Esophagus muscularis mucosa (tissue), 4 donors: ENCODE measurements at regions not wholly inside any gene's neighbourhood (a gene's known extent, or its start where the extent isn't known, plus 50 kb on each side); places are given as distances from the start of the nearest gene placed in this dataset.

Source experiments
- DNase-seq: peaks from one replicate; pipeline ENCODE4 v3.0.0-alpha.2; 2017; ENCODE audit errors: extremely low spot score
- H3K27ac ChIP-seq, 4 donors: fragments of 200-600 bp; sonication (generic); replicated peaks in 1 of 4; 1 replicate in 3 of 4; 2 replicates in 1 of 4; pipeline ENCODE4 v1.5.1; 2016 to 2019; ENCODE audit warnings: mild to moderate bottlenecking in 1 of 4
- H3K27me3 ChIP-seq, 4 donors: fragments of 200-600 bp; sonication (generic); one replicate each; pipeline versions ENCODE4 v1.5.1 to v1.6.0; 2016 to 2019
- H3K36me3 ChIP-seq, 4 donors: fragments of 200-600 bp; sonication (generic); one replicate each; pipeline ENCODE4 v1.5.1; 2016 to 2019
- H3K4me1 ChIP-seq, 4 donors: fragments of 200-600 bp; sonication (generic); one replicate each; pipeline ENCODE4 v1.5.1; 2016 to 2019
- H3K4me3 ChIP-seq, 4 donors: fragments of 200-600 bp; sonication (generic); 1 replicate in 2 of 4; 2 replicates in 2 of 4; pipeline ENCODE4 v1.5.1; 2016 to 2019; ENCODE audit warnings: mild to moderate bottlenecking in 4 of 4, moderate library complexity in 1 of 4
- H3K9me3 ChIP-seq, 4 donors: fragments of 200-600 bp; sonication (generic); 1 replicate in 3 of 4; 2 replicates in 1 of 4; pipeline ENCODE4 v1.5.1; 2016 to 2019
- EP300 ChIP-seq: sonication (generic); formaldehyde crosslinking; IDR thresholded peaks from one replicate; pipeline ENCODE4 v1.6.1; 2017; ENCODE audit warnings: antibody characterized with exemption
- POLR2A ChIP-seq: fragments of 450-650 bp; IDR thresholded peaks from one replicate; pipeline ENCODE4 v1.6.1; 2017; ENCODE audit warnings: antibody characterized with exemption, moderate library complexity, mild to moderate bottlenecking, low read depth
- POLR2AphosphoS5 ChIP-seq, 2 donors: sonication (generic); formaldehyde crosslinking; IDR thresholded peaks; one replicate each; pipeline ENCODE4 v1.6.1; 2017; ENCODE audit warnings: antibody characterized with exemption in 2 of 2
- WGBS: methylation state at CpG from one replicate; pipeline ENCODE4 v1.1.5; 2018; 5-methylcytosine and 5-hydroxymethylcytosine counted together
- intact Hi-C: fragments of 100-400 bp; cut with DNase I; formaldehyde crosslinking; loops from one replicate; pipeline ENCODE4 v1.15.1; 2023
- TF ChIP-seq, protein P1 (sequence below), 3 experiments: fragments of 200-600 bp in 2 of 3; fragments of 450-650 bp in 1 of 3; sonication (generic) in 2 of 3; IDR thresholded peaks; one replicate each; pipeline ENCODE4 v1.5.1; 2017 to 2019; ENCODE audit warnings: antibody characterized with exemption in 3 of 3, mild to moderate bottlenecking in 2 of 3, moderate library complexity in 1 of 3

DNA sequence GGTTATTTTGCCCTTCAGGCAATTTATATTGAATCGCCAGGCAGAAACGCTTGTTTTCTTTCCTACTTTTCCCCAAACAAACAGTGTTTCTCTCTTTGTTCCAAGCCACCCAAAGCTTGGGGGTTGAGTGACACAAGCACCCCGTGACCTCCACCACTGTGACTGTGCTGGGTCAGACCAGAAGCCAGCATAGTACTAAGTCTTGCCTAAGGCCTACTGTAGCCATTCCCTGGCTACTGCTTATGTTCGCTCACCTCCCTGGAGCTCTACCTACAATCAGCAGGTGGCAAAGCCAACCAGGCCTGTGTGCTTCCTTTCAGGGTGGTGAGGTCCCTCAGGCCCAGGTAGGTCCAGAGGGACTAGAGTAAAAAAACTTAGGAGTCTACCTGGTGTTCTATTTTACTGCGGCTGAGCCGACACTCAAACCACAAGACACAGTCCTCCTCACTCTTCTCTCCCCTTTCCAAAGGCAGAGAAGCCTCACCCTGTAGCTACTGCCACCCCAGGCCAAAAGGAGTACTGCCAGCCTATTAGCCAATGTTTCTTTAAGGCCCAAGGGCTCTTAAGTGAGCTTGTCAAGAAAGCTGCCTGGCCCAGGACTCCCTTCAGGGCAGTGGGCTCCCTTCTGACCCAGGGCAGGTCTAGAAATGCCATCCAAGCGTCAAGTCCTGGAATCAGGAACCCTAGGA lies 411.8 kb upstream of the MIS18BP1 start:
- H3K4me3 ChIP-seq: no peak overlapping the region
- 80% methylated on average over 7 of the region's 7 CpGs for WGBS
- intact Hi-C loops: no loop called here
- DNase-seq: no peak
- no peaks in the 10 kb centered on the region for H3K4me1 ChIP-seq
- no peaks in the 10 kb centered on the region for H3K27me3 ChIP-seq
- TF ChIP-seq EP300 (no peak), POLR2A (no peak), POLR2AphosphoS5 (IDR thresholded peaks at IDR 0.05) (no peak)
- TF ChIP-seq, protein P1, sequence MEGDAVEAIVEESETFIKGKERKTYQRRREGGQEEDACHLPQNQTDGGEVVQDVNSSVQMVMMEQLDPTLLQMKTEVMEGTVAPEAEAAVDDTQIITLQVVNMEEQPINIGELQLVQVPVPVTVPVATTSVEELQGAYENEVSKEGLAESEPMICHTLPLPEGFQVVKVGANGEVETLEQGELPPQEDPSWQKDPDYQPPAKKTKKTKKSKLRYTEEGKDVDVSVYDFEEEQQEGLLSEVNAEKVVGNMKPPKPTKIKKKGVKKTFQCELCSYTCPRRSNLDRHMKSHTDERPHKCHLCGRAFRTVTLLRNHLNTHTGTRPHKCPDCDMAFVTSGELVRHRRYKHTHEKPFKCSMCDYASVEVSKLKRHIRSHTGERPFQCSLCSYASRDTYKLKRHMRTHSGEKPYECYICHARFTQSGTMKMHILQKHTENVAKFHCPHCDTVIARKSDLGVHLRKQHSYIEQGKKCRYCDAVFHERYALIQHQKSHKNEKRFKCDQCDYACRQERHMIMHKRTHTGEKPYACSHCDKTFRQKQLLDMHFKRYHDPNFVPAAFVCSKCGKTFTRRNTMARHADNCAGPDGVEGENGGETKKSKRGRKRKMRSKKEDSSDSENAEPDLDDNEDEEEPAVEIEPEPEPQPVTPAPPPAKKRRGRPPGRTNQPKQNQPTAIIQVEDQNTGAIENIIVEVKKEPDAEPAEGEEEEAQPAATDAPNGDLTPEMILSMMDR (IDR thresholded peaks at IDR 0.05): no peak
- peaks cover 0 to 11% (median 0%) of the 10 kb centered on the region in 4 donors for H3K9me3 ChIP-seq
- no peaks in the 10 kb centered on the region for H3K36me3 ChIP-seq
- no peak overlapping the region for H3K27ac ChIP-seq

DNA sequence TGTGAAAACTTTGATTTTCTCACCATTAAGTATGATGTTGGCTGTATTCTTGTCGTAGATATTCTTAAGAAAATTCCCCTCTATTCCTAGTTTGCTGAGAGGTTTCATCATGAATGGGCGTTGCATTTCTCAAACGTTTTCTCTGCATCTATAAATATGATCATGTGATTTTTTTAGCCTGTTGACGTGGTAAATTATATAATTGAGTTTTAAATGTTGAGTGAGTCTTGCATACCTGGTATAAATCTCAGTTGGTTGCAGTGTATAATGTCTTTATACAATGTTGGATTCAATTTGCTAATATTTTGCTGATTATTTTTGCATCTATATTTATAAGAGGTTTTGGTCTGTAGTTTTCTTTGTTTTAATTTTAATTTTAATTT lies 405.9 kb upstream of the MIS18BP1 start:
- intact Hi-C loops: no loop called here

DNA sequence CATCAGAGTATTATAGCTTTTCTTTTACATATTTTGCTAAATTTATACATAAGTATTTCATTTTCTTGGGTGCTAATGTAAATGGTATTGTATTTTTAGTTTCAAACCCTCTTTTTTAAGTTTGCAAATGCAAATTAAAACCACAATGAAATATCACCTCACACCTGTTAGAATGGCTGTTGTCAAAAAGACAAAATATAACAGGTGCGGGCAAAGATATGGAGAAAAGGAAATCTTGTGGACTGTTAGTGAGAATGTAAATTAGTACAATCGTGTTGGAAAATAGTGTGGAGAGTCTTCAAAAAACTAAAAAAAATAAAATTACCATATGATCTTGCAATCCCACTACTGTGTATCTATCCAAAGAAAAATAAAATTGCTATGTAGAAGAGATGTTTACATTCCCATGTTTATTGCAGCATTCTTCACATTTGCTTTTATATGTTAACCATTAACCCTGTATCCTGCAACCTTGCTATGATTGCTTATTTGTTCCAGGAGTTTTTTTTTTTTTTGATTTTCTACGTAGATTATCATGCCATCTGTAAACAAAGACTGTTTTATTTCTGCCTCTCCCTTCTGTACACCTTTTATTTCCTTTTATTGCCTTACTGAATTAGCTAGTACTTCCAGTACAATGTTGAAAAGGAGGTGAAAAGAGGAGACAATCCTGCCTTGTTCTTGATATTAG lies 405.4 kb upstream of the MIS18BP1 start:
- intact Hi-C loops: no loop called here
- TF ChIP-seq EP300: no peak
- TF ChIP-seq, protein P1 (IDR thresholded peaks at IDR 0.05): no peak
- no peak for TF ChIP-seq POLR2A
- TF ChIP-seq POLR2AphosphoS5 (IDR thresholded peaks at IDR 0.05): no peak
- WGBS: 82% methylated on average over 3 of the region's 3 CpGs

More for the DNA sequence above, 405.9 kb upstream of the MIS18BP1 start:
- no peaks in the 10 kb centered on the region for H3K9me3 ChIP-seq
- H3K4me3 ChIP-seq: no peak overlapping the region
- TF ChIP-seq POLR2AphosphoS5 (IDR thresholded peaks at IDR 0.05) (no peak), EP300 (no peak), POLR2A (no peak)
- TF ChIP-seq, protein P1 (IDR thresholded peaks at IDR 0.05): no peak
- H3K27ac ChIP-seq: no peak overlapping the region
- no peaks in the 10 kb centered on the region for H3K36me3 ChIP-seq
- no peaks in the 10 kb centered on the region for H3K27me3 ChIP-seq
- H3K4me1 ChIP-seq: no peaks in the 10 kb centered on the region
- 57% methylated on average over 4 of the region's 4 CpGs for WGBS
- DNase-seq: no peak

DNA sequence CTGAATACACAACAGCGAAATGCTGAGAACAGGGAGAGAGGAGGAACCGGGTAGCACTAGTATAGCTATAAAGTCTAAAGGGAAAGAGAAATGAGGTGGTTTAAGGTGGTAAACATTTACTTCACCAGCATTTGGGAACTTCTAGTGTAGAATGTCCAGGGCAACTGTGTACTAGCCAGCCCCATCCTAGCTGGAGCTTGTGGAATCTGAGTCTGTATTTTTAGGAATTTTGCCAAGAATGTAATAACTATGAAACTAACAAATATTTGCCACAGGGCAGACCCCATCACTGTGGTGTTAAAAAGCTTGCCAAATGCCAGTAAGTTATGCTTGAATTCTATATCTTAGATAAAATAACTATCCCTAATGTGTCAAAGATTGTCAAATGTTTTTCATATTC lies 398.9 kb upstream of the MIS18BP1 start:
- TF ChIP-seq POLR2A: no peak
- TF ChIP-seq EP300: no peak
- TF ChIP-seq, protein P1 (IDR thresholded peaks at IDR 0.05): no peak
- no peak for TF ChIP-seq POLR2AphosphoS5 (IDR thresholded peaks at IDR 0.05)
- H3K4me1 ChIP-seq: no peaks in the 10 kb centered on the region

More for the DNA sequence above, 405.4 kb upstream of the MIS18BP1 start:
- Histone ChIP-seq H3K27me3 (no peaks in the 10 kb centered on the region), H3K27ac (no peak overlapping the region), H3K4me1 (no peaks in the 10 kb centered on the region), H3K4me3 (no peak overlapping the region), H3K36me3 (no peaks in the 10 kb centered on the region), H3K9me3 (no peaks in the 10 kb centered on the region)
- no peak for DNase-seq

More for the DNA sequence above, 398.9 kb upstream of the MIS18BP1 start:
- Histone ChIP-seq H3K27me3 (no peaks in the 10 kb centered on the region), H3K9me3 (no peaks in the 10 kb centered on the region), H3K4me3 (no peak overlapping the region), H3K36me3 (no peaks in the 10 kb centered on the region), H3K27ac (no peak overlapping the region)
- WGBS: 80% methylated on average over 2 of the region's 2 CpGs
- no peak for DNase-seq
- intact Hi-C loops: no loop called here
